Smooth muscle cell (in vitro differentiated cells): ENCODE measurements at regions not wholly inside any gene's neighbourhood (a gene's known extent, or its start where the extent isn't known, plus 50 kb on each side); places are given as distances from the start of the nearest gene placed in this dataset.
"Not testable (repeated sequence)": the region's sequence is repeated elsewhere in the genome, so short reads cannot be mapped to it uniquely, and the experiment has no call there.

ENCODE experiments used
- DNase-seq: peaks from one replicate; lab custom pipeline; 2025; ENCODE audit not compliant: unreplicated experiment; lab: John Stamatoyannopoulos, UW
- H2AFZ ChIP-seq: fragments of 200-600 bp; sonication (generic); 2 replicates; pipeline ENCODE4 v1.6.0; 2016; ENCODE audit warnings: antibody characterized with exemption, low read depth, mild to moderate bottlenecking
- H3F3A ChIP-seq: fragments of 200-600 bp; sonication (generic); 2 replicates; pipeline ENCODE4 v1.6.0; 2017; ENCODE audit warnings: antibody characterized with exemption, low read depth
- H3K27ac ChIP-seq: fragments of 200-600 bp; sonication (generic); 2 replicates; pipeline ENCODE4 v1.5.1; 2016; ENCODE audit warnings: low read depth, mild to moderate bottlenecking
- H3K27me3 ChIP-seq: fragments of 200-600 bp; sonication (generic); 2 replicates; pipeline ENCODE4 v1.6.1; 2016; ENCODE audit warnings: low read depth, mild to moderate bottlenecking
- H3K36me3 ChIP-seq: fragments of 200-600 bp; sonication (generic); 2 replicates; pipeline ENCODE4 v1.5.1; 2016; ENCODE audit warnings: low read depth
- H3K4me1 ChIP-seq: fragments of 200-600 bp; sonication (generic); 2 replicates; pipeline ENCODE4 v1.5.1; 2016; ENCODE audit warnings: low read depth
- H3K4me2 ChIP-seq: fragments of 200-600 bp; sonication (generic); 2 replicates; pipeline ENCODE4 v1.6.0; 2016; ENCODE audit warnings: mild to moderate bottlenecking
- H3K4me3 ChIP-seq: fragments of 200-600 bp; sonication (generic); 2 replicates; pipeline ENCODE4 v1.5.1; 2016; ENCODE audit warnings: mild to moderate bottlenecking
- H3K79me2 ChIP-seq: fragments of 200-600 bp; sonication (generic); 2 replicates; pipeline ENCODE4 v1.6.0; 2016; ENCODE audit warnings: low read depth, mild to moderate bottlenecking
- H3K9ac ChIP-seq: fragments of 200-600 bp; sonication (generic); 2 replicates; pipeline ENCODE4 v1.6.0; 2016; ENCODE audit warnings: low read depth
- H3K9me3 ChIP-seq: fragments of 200-600 bp; sonication (generic); replicated peaks from 2 replicates; pipeline ENCODE4 v1.5.1; 2016; ENCODE audit warnings: low read depth
- H4K20me1 ChIP-seq: fragments of 200-600 bp; sonication (generic); 2 replicates; pipeline ENCODE4 v1.6.0; 2016; ENCODE audit warnings: low read depth
- CTCF ChIP-seq: fragments of 200-600 bp; sonication (generic); IDR thresholded peaks from 2 replicates; pipeline ENCODE4 v1.5.1; 2017; ENCODE audit warnings: borderline replicate concordance, mild to moderate bottlenecking, antibody characterized with exemption; ENCODE audit not compliant: insufficient read depth, poor library complexity, severe bottlenecking
- WGBS: methylation state at CpG from one replicate; pipeline ENCODE4 v1.1.7; 2016; ENCODE audit warnings: low lambda C conversion rate; 5-methylcytosine and 5-hydroxymethylcytosine counted together

- Histone ChIP-seq H3K27me3 (no peaks in the 10 kb centered on the region), H2AFZ (no peak overlapping the region), H3K27ac (no peak overlapping the region), H3F3A (no peaks in the 10 kb centered on the region), H3K4me3 (no peak overlapping the region), H3K36me3 (no peaks in the 10 kb centered on the region), H3K9ac (no peak overlapping the region), H3K4me1 (no peaks in the 10 kb centered on the region), H3K9me3 (no peaks in the 10 kb centered on the region), H3K4me2 (no peak overlapping the region), H3K79me2 (no peaks in the 10 kb centered on the region), H4K20me1 (no peaks in the 10 kb centered on the region)
- TF ChIP-seq CTCF: no peak
- DNase-seq: no peak
- WGBS: 58% methylated on average over 2 of the region's 2 CpGs
These were observed 1657.7 kb upstream of the C9orf72 start for GRCh38 chr9:29230931-29231330.

- no peak overlapping the region for H3K9ac ChIP-seq
- no peaks in the 10 kb centered on the region for H3K27me3 ChIP-seq
- no peaks in the 10 kb centered on the region for H3K4me1 ChIP-seq
- H3K27ac ChIP-seq: no peak overlapping the region
- no peaks in the 10 kb centered on the region for H4K20me1 ChIP-seq
- no peak overlapping the region for H3K4me2 ChIP-seq
- WGBS: 95% methylated on average over 2 of the region's 2 CpGs
- H3F3A ChIP-seq: no peaks in the 10 kb centered on the region
- no peak for TF ChIP-seq CTCF
- no peaks in the 10 kb centered on the region for H3K79me2 ChIP-seq
- no peak for DNase-seq
- no peak overlapping the region for H2AFZ ChIP-seq
- no peaks in the 10 kb centered on the region for H3K9me3 ChIP-seq
- no peaks in the 10 kb centered on the region for H3K36me3 ChIP-seq
- no peak overlapping the region for H3K4me3 ChIP-seq
These were observed 1659.9 kb upstream of the C9orf72 start for GRCh38 chr9:29233193-29233592.

GRCh38 chr9:29241320-29241719 lies 1668.0 kb upstream of the C9orf72 start:
- H3K27ac ChIP-seq: no peak overlapping the region
- no peak overlapping the region for H3K9ac ChIP-seq
- H3K27me3 ChIP-seq: no peaks in the 10 kb centered on the region
- no peaks in the 10 kb centered on the region for H3K79me2 ChIP-seq
- no peak overlapping the region for H3K4me2 ChIP-seq
- no peak overlapping the region for H3K4me3 ChIP-seq
- no peaks in the 10 kb centered on the region for H3K4me1 ChIP-seq
- TF ChIP-seq CTCF: no peak
- H3K36me3 ChIP-seq: no peaks in the 10 kb centered on the region
- H3K9me3 ChIP-seq: no peaks in the 10 kb centered on the region
- no peak for DNase-seq
- H3F3A ChIP-seq: no peaks in the 10 kb centered on the region
- no peak overlapping the region for H2AFZ ChIP-seq
- H4K20me1 ChIP-seq: no peaks in the 10 kb centered on the region
- 46% methylated on average over 1 of the region's 1 CpG for WGBS

DNA sequence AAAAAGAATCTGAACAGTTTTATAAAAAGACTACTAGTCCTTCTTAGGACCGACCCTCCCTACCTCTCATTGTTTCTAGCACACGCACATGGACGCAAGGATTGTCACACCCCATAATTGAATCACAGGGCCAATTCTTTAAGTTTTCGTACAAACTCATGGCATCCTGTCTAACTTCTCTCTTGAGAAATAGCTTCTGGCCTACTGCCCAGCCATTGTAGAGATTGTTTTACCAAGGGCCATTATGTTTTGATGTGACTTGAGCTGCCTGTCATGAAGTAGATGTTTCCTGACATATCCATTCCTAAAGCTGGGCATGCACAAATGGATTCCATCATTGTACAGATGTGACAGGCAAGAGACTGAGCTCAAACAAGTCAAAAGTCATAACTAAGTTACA lies 1672.1 kb upstream of the C9orf72 start:
- no peak for TF ChIP-seq CTCF
- no peaks in the 10 kb centered on the region for H3K4me1 ChIP-seq
- H3K4me2 ChIP-seq: no peak overlapping the region
- no peak for DNase-seq
- no peaks in the 10 kb centered on the region for H3F3A ChIP-seq
- no peaks in the 10 kb centered on the region for H3K27me3 ChIP-seq
- H3K36me3 ChIP-seq: no peaks in the 10 kb centered on the region
- H3K9ac ChIP-seq: no peak overlapping the region
- H2AFZ ChIP-seq: no peak overlapping the region
- H3K27ac ChIP-seq: no peak overlapping the region
- H3K9me3 ChIP-seq: no peaks in the 10 kb centered on the region
- H3K4me3 ChIP-seq: no peak overlapping the region
- WGBS: 91% methylated on average over 4 of the region's 4 CpGs
- no peaks in the 10 kb centered on the region for H3K79me2 ChIP-seq
- H4K20me1 ChIP-seq: no peaks in the 10 kb centered on the region

DNA sequence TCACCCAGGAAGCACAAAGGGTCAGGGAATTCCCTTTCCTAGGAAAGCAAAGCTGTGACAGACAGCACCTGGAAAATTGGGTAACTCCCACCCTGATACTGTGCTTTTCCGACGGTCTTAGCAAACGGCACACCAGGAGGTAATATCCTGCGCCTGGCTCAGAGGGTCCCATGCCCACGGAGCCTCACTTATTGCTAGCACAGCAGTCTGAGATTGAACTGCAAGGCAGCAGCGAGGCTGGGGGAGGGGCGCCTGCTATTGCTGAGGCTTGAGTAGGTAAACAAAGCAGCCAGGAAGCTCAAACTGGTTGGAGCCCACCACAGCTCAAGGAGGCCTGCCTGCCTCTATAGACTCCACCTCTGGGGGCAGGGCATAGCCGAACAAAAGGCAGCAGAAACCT lies 1697.1 kb upstream of the C9orf72 start:
- not testable (repeated sequence) for H4K20me1 ChIP-seq, H3K36me3 ChIP-seq, H3K9ac ChIP-seq, H3K9me3 ChIP-seq, H3K4me3 ChIP-seq, H2AFZ ChIP-seq, DNase-seq, H3K27ac ChIP-seq, H3K4me2 ChIP-seq, H3K4me1 ChIP-seq, H3K27me3 ChIP-seq, H3F3A ChIP-seq, H3K79me2 ChIP-seq
- 97% methylated on average over 8 of the region's 8 CpGs for WGBS
